ENCODE measurements at regions not wholly inside any gene's neighbourhood (a gene's known extent, or its start where the extent isn't known, plus 50 kb on each side); places are given as distances from the start of the nearest gene placed in this dataset.

GRCh38 chr9:776086-776485, 65.4 kb upstream of the DMRT1 start:
- no peak overlapping the region for H3K9ac ChIP-seq (ENCODE audit: low read length in 5 of 5)
- H3K27ac ChIP-seq (ENCODE audit: low read depth, low read length) = no peak overlapping the region
- no peaks in the 10 kb centered on the region for H3K36me3 ChIP-seq (ENCODE audit: control insufficient read depth in 5 of 5, insufficient read depth in 5 of 5, low read length in 5 of 5)
- no peaks in the 10 kb centered on the region for H3K4me1 ChIP-seq (ENCODE audit: control insufficient read depth in 5 of 5, insufficient read depth in 5 of 5, low read length in 5 of 5)
- H3K9me3 ChIP-seq (ENCODE audit: control insufficient read depth in 5 of 5, low read length in 5 of 5) = peaks cover 0 to 13% (median 8%) of the 10 kb centered on the region in 5 donors
- no peak overlapping the region for H3K4me3 ChIP-seq (ENCODE audit: low read depth in 1 of 5, low read length in 5 of 5)
- H3K27me3 ChIP-seq (ENCODE audit: control insufficient read depth in 5 of 5, insufficient read depth in 4 of 5, low read length in 5 of 5) = peaks cover 0 to 4% (median 0%) of the 10 kb centered on the region in 5 donors

DNA sequence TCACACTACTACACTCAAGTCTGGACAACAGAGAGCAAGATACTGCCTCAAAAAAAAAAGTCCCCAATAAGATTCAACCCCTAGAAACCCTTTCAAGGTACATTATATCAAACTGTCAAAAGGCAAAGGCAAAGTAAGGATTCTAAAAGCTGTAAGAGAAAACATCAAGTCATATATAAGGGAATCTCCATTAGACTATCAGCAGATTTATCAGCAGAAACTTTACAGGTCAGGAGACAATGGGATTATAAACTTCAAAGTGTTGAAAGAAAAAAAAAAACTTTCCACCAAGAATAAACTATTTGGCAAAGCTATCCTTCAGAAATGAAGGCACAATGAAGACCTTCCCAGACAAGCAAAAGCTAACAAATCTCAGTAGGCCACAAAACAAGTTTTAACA, 63.5 kb upstream of the DMRT1 start:
- peaks cover 0 to 4% (median 0%) of the 10 kb centered on the region in 5 donors for H3K27me3 ChIP-seq (ENCODE audit: control insufficient read depth in 5 of 5, insufficient read depth in 4 of 5, low read length in 5 of 5)
- no peaks in the 10 kb centered on the region for H3K36me3 ChIP-seq (ENCODE audit: control insufficient read depth in 5 of 5, insufficient read depth in 5 of 5, low read length in 5 of 5)
- no peak overlapping the region for H3K9ac ChIP-seq (ENCODE audit: low read length in 5 of 5)
- H3K27ac ChIP-seq (ENCODE audit: low read depth, low read length) = no peak overlapping the region
- H3K4me3 ChIP-seq (ENCODE audit: low read depth in 1 of 5, low read length in 5 of 5) = no peak overlapping the region
- peaks cover 0 to 13% (median 8%) of the 10 kb centered on the region in 5 donors for H3K9me3 ChIP-seq (ENCODE audit: control insufficient read depth in 5 of 5, low read length in 5 of 5)
- H3K4me1 ChIP-seq (ENCODE audit: control insufficient read depth in 5 of 5, insufficient read depth in 5 of 5, low read length in 5 of 5) = no peaks in the 10 kb centered on the region

DNA sequence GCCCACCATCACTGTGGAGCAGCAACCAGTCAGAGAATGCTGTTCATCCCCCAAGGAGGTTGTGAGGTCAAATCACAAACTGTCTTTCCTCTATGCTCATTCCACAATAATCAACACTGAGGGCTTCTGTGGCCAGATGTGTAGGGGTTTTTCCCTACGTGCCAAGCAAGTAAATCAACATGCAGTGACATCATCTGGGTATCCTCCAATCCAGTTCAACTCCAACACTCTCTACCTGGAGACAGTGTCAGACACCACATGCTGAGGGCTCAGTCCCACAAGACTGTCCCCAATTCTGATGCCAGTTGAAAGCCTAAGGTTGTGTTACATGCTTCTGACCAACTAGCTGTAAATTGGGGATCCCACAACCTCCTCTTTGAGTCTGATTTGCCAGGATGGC, 57.3 kb upstream of the DMRT1 start:
- no peaks in the 10 kb centered on the region for H3K4me1 ChIP-seq (ENCODE audit: control insufficient read depth in 5 of 5, insufficient read depth in 5 of 5, low read length in 5 of 5)
- no peak overlapping the region for H3K9ac ChIP-seq (ENCODE audit: low read length in 5 of 5)
- no peaks in the 10 kb centered on the region for H3K36me3 ChIP-seq (ENCODE audit: control insufficient read depth in 5 of 5, insufficient read depth in 5 of 5, low read length in 5 of 5)
- H3K27ac ChIP-seq (ENCODE audit: low read depth, low read length) = no peak overlapping the region
- H3K9me3 ChIP-seq (ENCODE audit: control insufficient read depth in 5 of 5, low read length in 5 of 5) = no peaks in the 10 kb centered on the region
- no peaks in the 10 kb centered on the region for H3K27me3 ChIP-seq (ENCODE audit: control insufficient read depth in 5 of 5, insufficient read depth in 4 of 5, low read length in 5 of 5)
- no peak overlapping the region for H3K4me3 ChIP-seq (ENCODE audit: low read depth in 1 of 5, low read length in 5 of 5)

DNA sequence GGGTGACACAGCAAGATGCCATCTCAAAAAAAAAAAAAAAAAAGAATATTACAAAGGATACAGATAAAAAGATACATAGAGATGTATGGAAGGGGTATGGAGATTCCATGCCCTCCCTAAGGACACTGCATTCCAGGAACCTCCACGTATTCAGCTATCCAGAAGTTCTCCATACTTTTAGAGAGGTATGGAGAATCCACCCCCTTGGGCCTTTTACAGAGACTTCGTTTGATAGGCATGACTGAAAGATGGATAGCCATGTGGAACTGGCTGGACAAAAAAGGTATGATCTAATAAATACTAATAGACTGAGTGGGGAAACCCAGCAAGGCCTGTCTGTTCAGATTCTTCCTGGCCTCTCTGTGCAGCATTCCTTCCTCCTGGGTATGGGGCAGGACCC, 56.6 kb upstream of the DMRT1 start:
- H3K27me3 ChIP-seq (ENCODE audit: control insufficient read depth in 5 of 5, insufficient read depth in 4 of 5, low read length in 5 of 5) = no peaks in the 10 kb centered on the region
- H3K4me1 ChIP-seq (ENCODE audit: control insufficient read depth in 5 of 5, insufficient read depth in 5 of 5, low read length in 5 of 5) = no peaks in the 10 kb centered on the region
- no peaks in the 10 kb centered on the region for H3K36me3 ChIP-seq (ENCODE audit: control insufficient read depth in 5 of 5, insufficient read depth in 5 of 5, low read length in 5 of 5)
- no peak overlapping the region for H3K27ac ChIP-seq (ENCODE audit: low read depth, low read length)
- H3K9ac ChIP-seq (ENCODE audit: low read length in 5 of 5) = no peak overlapping the region
- H3K9me3 ChIP-seq (ENCODE audit: control insufficient read depth in 5 of 5, low read length in 5 of 5) = no peaks in the 10 kb centered on the region
- H3K4me3 ChIP-seq (ENCODE audit: low read depth in 1 of 5, low read length in 5 of 5) = no peak overlapping the region

DNA sequence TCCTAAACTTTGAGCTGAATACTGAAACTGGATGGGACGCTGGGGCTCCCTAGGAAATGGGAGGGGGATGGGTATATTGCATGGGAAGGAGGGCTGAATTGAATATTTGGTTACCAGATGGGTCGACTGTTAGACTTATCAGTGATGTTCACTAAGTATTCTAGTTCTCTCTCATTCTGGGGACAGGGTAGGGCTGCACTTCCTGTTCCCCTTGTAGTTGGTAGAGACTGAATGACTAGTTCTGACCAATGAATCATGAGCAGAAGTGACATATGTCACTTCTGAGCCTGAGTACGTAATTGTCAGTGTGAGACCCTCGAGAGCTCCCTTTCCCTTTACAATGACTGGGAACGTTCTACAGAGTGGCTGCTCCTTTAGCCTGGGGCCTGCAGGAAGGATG, 55.5 kb upstream of the DMRT1 start:
- H3K9ac ChIP-seq (ENCODE audit: low read length in 5 of 5) = no peak overlapping the region
- no peaks in the 10 kb centered on the region for H3K36me3 ChIP-seq (ENCODE audit: control insufficient read depth in 5 of 5, insufficient read depth in 5 of 5, low read length in 5 of 5)
- no peak overlapping the region for H3K27ac ChIP-seq (ENCODE audit: low read depth, low read length)
- no peaks in the 10 kb centered on the region for H3K27me3 ChIP-seq (ENCODE audit: control insufficient read depth in 5 of 5, insufficient read depth in 4 of 5, low read length in 5 of 5)
- no peaks in the 10 kb centered on the region for H3K9me3 ChIP-seq (ENCODE audit: control insufficient read depth in 5 of 5, low read length in 5 of 5)
- H3K4me1 ChIP-seq (ENCODE audit: control insufficient read depth in 5 of 5, insufficient read depth in 5 of 5, low read length in 5 of 5) = no peaks in the 10 kb centered on the region
- H3K4me3 ChIP-seq (ENCODE audit: low read depth in 1 of 5, low read length in 5 of 5) = no peak overlapping the region

DNA sequence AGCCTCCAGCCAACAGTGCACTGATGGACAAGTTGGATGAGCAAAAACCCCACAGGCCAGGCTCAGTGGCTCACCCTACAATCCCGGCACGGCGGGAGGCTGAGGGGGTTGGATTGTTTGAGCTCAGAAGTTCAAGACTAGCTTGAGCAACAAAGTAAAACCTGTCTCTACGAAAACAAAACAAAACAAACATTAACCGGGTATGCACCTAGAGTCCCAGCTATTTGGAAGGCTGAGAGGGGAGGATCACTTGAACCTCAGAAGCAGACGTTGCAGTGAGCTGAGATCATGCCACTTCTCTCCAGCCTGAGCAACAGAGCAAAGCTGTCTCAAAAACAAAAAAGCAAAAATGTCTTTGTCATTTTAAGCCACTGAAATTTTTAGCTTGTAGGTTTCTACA, 55.1 kb upstream of the DMRT1 start:
- H3K4me1 ChIP-seq (ENCODE audit: control insufficient read depth in 5 of 5, insufficient read depth in 5 of 5, low read length in 5 of 5) = no peaks in the 10 kb centered on the region
- H3K36me3 ChIP-seq (ENCODE audit: control insufficient read depth in 5 of 5, insufficient read depth in 5 of 5, low read length in 5 of 5) = no peaks in the 10 kb centered on the region
- no peaks in the 10 kb centered on the region for H3K27me3 ChIP-seq (ENCODE audit: control insufficient read depth in 5 of 5, insufficient read depth in 4 of 5, low read length in 5 of 5)
- no peak overlapping the region for H3K4me3 ChIP-seq (ENCODE audit: low read depth in 1 of 5, low read length in 5 of 5)
- H3K9me3 ChIP-seq (ENCODE audit: control insufficient read depth in 5 of 5, low read length in 5 of 5) = no peaks in the 10 kb centered on the region
- no peak overlapping the region for H3K9ac ChIP-seq (ENCODE audit: low read length in 5 of 5)
- no peak overlapping the region for H3K27ac ChIP-seq (ENCODE audit: low read depth, low read length)

GRCh38 chr9:788777-789176, 52.7 kb upstream of the DMRT1 start:
- no peak overlapping the region for H3K4me3 ChIP-seq (ENCODE audit: low read depth in 1 of 5, low read length in 5 of 5)
- H3K9me3 ChIP-seq (ENCODE audit: control insufficient read depth in 5 of 5, low read length in 5 of 5) = no peaks in the 10 kb centered on the region
- no peaks in the 10 kb centered on the region for H3K36me3 ChIP-seq (ENCODE audit: control insufficient read depth in 5 of 5, insufficient read depth in 5 of 5, low read length in 5 of 5)
- H3K27me3 ChIP-seq (ENCODE audit: control insufficient read depth in 5 of 5, insufficient read depth in 4 of 5, low read length in 5 of 5) = no peaks in the 10 kb centered on the region
- H3K27ac ChIP-seq (ENCODE audit: low read depth, low read length) = no peak overlapping the region
- no peak overlapping the region for H3K9ac ChIP-seq (ENCODE audit: low read length in 5 of 5)
- peaks cover 0 to 11% (median 9%) of the 10 kb centered on the region in 5 donors for H3K4me1 ChIP-seq (ENCODE audit: control insufficient read depth in 5 of 5, insufficient read depth in 5 of 5, low read length in 5 of 5)
